Liver (tissue), 3 donors: ENCODE measurements at regions not wholly inside any gene's neighbourhood (a gene's known extent, or its start where the extent isn't known, plus 50 kb on each side); places are given as distances from the start of the nearest gene placed in this dataset.

Experiments
- ATF3 ChIP-seq: IDR thresholded peaks from 2 replicates; pipeline ENCODE4 v1.6.1; 2016; ENCODE audit warnings: antibody characterized with exemption
- EGR1 ChIP-seq, 2 donors: IDR thresholded peaks; 2 replicates each; pipeline ENCODE4 v1.6.1; 2016 to 2018; ENCODE audit warnings: antibody characterized with exemption in 2 of 2, low read depth in 2 of 2
- TAF1 ChIP-seq: conservative IDR thresholded peaks from 2 replicates; pipeline ENCODE4 v1.6.1; 2016; ENCODE audit warnings: antibody characterized with exemption, mild to moderate bottlenecking
- TF ChIP-seq, protein P1 (sequence below): fragments of 150-350 bp; IDR thresholded peaks from 2 replicates; pipeline ENCODE4 v1.5.1; 2017; ENCODE audit warnings: improper control_type of control experiment, low read depth, low read length; ENCODE audit not compliant: missing input control
- donor health status: healthy.
- donor health status: healthy.

DNA sequence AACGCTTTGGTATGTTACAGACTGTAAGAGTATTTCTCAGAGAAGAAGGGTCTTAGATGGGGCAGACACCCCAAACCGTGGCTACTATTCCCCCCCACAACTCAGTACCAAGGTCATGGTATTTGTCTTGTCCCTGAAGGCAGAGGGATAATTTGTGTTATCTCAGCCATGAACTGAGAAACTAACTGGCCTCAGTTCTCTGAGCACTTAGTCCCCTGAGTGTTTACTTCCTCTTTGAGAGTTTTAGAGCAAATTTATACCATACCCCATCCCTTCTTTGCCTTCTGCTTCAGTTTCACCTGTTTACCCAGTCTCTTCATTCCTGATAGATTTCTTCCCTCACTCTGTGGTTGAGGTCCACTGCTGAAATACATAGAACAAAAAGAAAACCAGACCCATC is 183.9 kb downstream of the LRRC70 start:
- TF ChIP-seq ATF3, result no peak
- TF ChIP-seq, protein P1, sequence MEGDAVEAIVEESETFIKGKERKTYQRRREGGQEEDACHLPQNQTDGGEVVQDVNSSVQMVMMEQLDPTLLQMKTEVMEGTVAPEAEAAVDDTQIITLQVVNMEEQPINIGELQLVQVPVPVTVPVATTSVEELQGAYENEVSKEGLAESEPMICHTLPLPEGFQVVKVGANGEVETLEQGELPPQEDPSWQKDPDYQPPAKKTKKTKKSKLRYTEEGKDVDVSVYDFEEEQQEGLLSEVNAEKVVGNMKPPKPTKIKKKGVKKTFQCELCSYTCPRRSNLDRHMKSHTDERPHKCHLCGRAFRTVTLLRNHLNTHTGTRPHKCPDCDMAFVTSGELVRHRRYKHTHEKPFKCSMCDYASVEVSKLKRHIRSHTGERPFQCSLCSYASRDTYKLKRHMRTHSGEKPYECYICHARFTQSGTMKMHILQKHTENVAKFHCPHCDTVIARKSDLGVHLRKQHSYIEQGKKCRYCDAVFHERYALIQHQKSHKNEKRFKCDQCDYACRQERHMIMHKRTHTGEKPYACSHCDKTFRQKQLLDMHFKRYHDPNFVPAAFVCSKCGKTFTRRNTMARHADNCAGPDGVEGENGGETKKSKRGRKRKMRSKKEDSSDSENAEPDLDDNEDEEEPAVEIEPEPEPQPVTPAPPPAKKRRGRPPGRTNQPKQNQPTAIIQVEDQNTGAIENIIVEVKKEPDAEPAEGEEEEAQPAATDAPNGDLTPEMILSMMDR, result no peak
- TF ChIP-seq TAF1, result no peak
- no peak for TF ChIP-seq EGR1 (IDR thresholded peaks at IDR 0.05; ENCODE audit: low read depth in 2 of 2)
